Keratinocyte (primary cell): ENCODE measurements at regions not wholly inside any gene's neighbourhood (a gene's known extent, or its start where the extent isn't known, plus 50 kb on each side); places are given as distances from the start of the nearest gene placed in this dataset.
"Not testable (repeated sequence)": the region's sequence is repeated elsewhere in the genome, so short reads cannot be mapped to it uniquely, and the experiment has no call there.

Source experiments
- EZH2 ChIP-seq: IDR thresholded peaks from one replicate; pipeline ENCODE4 v1.6.1; 2012; ENCODE audit warnings: inconsistent platforms, mild to moderate bottlenecking, low read length, moderate library complexity
- TF ChIP-seq, protein P1 (sequence below), 3 experiments: IDR thresholded peaks in 1 of 3; conservative IDR thresholded peaks in 1 of 3; optimal IDR thresholded peaks in 1 of 3; 2 replicates in 2 of 3; 3 replicates in 1 of 3; pipeline versions ENCODE3 to v1.5.1; 2011; ENCODE audit warnings: low read length in 3 of 3, mild to moderate bottlenecking in 3 of 3, moderate library complexity in 2 of 3, control low read depth in 1 of 3, inconsistent platforms in 1 of 3; ENCODE audit not compliant: insufficient read depth in 2 of 3; ENCODE audit errors: extremely low read depth in 1 of 3

DNA sequence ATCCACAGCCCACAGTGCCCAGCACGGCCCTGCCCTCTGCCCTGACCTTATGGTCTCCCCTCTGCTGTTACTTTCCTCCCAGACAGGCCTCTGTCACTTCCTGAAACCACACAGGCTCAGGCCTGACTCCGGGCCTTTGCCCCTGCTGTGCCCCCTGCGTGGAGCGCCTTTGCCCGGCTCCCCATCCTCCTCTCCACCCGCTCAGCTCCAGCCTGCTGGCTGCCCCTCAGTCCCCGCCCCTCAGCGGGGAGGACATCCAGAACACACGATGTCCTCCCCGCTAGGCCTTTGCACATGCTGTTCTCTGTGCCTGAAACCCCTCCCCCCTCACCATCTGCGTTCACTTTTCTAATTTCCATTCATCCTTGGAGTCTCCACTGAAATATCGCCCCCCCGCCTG lies 341.9 kb upstream of the SULF2 start:
- TF ChIP-seq, protein P1, sequence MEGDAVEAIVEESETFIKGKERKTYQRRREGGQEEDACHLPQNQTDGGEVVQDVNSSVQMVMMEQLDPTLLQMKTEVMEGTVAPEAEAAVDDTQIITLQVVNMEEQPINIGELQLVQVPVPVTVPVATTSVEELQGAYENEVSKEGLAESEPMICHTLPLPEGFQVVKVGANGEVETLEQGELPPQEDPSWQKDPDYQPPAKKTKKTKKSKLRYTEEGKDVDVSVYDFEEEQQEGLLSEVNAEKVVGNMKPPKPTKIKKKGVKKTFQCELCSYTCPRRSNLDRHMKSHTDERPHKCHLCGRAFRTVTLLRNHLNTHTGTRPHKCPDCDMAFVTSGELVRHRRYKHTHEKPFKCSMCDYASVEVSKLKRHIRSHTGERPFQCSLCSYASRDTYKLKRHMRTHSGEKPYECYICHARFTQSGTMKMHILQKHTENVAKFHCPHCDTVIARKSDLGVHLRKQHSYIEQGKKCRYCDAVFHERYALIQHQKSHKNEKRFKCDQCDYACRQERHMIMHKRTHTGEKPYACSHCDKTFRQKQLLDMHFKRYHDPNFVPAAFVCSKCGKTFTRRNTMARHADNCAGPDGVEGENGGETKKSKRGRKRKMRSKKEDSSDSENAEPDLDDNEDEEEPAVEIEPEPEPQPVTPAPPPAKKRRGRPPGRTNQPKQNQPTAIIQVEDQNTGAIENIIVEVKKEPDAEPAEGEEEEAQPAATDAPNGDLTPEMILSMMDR (optimal IDR thresholded peaks at IDR 0.05 in 1 of 3, IDR thresholded peaks at IDR 0.05 in 1 of 3, conservative IDR thresholded peaks at IDR 0.05 in 1 of 3; ENCODE audit: extremely low read depth in 1 of 3, insufficient read depth in 2 of 3, low read length in 3 of 3) = not testable (repeated sequence)
- TF ChIP-seq EZH2 = not testable (repeated sequence)
